SIG-M5 treated with dmso at 0.1 percent for 504 hours (cell line): ENCODE measurements at regions not wholly inside any gene's neighbourhood (a gene's known extent, or its start where the extent isn't known, plus 50 kb on each side); places are given as distances from the start of the nearest gene placed in this dataset.

Experiments
- DNase-seq: peaks from one replicate; lab custom pipeline; 2025; ENCODE audit not compliant: unreplicated experiment; lab: John Stamatoyannopoulos, UW

- peak; percentile 72 for DNase-seq
These were observed 117.5 kb downstream of the EDEM1 start for GRCh38 chr3:5304789-5305683.

GRCh38 chr3:5305684-5305989, 118.1 kb downstream of the EDEM1 start:
- DNase-seq: no peak

- DNase-seq: no peak
These were observed 121.7 kb downstream of the EDEM1 start for GRCh38 chr3:5309171-5309570.

- DNase-seq: no peak
These were observed 122.1 kb downstream of the EDEM1 start for GRCh38 chr3:5309602-5310001.

- DNase-seq: no peak
These were observed 123.0 kb downstream of the EDEM1 start for GRCh38 chr3:5310509-5310908.

GRCh38 chr3:5312290-5312689, 124.8 kb downstream of the EDEM1 start:
- DNase-seq: no peak

- DNase-seq: no peak
These were observed 127.4 kb downstream of the EDEM1 start for GRCh38 chr3:5314897-5315296.

- peak; percentile 4 for DNase-seq
These were observed 130.1 kb downstream of the EDEM1 start for GRCh38 chr3:5317557-5317956.

- DNase-seq: no peak
These were observed 131.9 kb downstream of the EDEM1 start for GRCh38 chr3:5319454-5319853.

GRCh38 chr3:5321666-5322340, 134.3 kb downstream of the EDEM1 start:
- DNase-seq: no peak

- no peak for DNase-seq
These were observed 137.3 kb downstream of the EDEM1 start for GRCh38 chr3:5324780-5325179.

GRCh38 chr3:5330152-5330810, 142.8 kb downstream of the EDEM1 start:
- DNase-seq: no peak

GRCh38 chr3:5331567-5332269, 144.2 kb downstream of the EDEM1 start:
- DNase-seq: no peak

- DNase-seq: peak; percentile 11
These were observed 144.9 kb downstream of the EDEM1 start for GRCh38 chr3:5332270-5332956.

GRCh38 chr3:5339967-5340535, 152.5 kb downstream of the EDEM1 start:
- no peak for DNase-seq

GRCh38 chr3:5341610-5342009, 154.1 kb downstream of the EDEM1 start:
- DNase-seq: no peak

GRCh38 chr3:5343459-5343858, 156.0 kb downstream of the EDEM1 start:
- DNase-seq: peak; percentile 44

- DNase-seq: no peak
These were observed 157.2 kb downstream of the EDEM1 start for GRCh38 chr3:5344707-5345106.

GRCh38 chr3:5347486-5347885, 160.0 kb downstream of the EDEM1 start:
- DNase-seq: no peak

- DNase-seq: no peak
These were observed 160.9 kb downstream of the EDEM1 start for GRCh38 chr3:5348229-5348902.
